Duodenal mucosa (tissue), 2 donors: ENCODE measurements at regions not wholly inside any gene's neighbourhood (a gene's known extent, or its start where the extent isn't known, plus 50 kb on each side); places are given as distances from the start of the nearest gene placed in this dataset.

Source experiments
- H3K27ac ChIP-seq: one replicate; pipeline ENCODE4 v1.7.0; 2013; ENCODE audit warnings: low read depth, low read length
- H3K27me3 ChIP-seq, 2 donors: one replicate each; pipeline ENCODE4 v1.7.0; 2013; ENCODE audit warnings: low read length in 2 of 2, control low read depth in 1 of 2; ENCODE audit not compliant: insufficient read depth in 2 of 2, control insufficient read depth in 1 of 2
- H3K36me3 ChIP-seq, 2 donors: one replicate each; pipeline ENCODE4 v1.7.0; 2013; ENCODE audit warnings: low read length in 2 of 2, control low read depth in 1 of 2; ENCODE audit not compliant: insufficient read depth in 2 of 2, control insufficient read depth in 1 of 2
- H3K4me1 ChIP-seq, 2 donors: one replicate each; pipeline ENCODE4 v1.7.0; 2013; ENCODE audit warnings: low read length in 2 of 2, control low read depth in 1 of 2; ENCODE audit not compliant: insufficient read depth in 2 of 2, control insufficient read depth in 1 of 2
- H3K4me3 ChIP-seq, 2 donors: one replicate each; pipeline ENCODE4 v1.7.0; 2013; ENCODE audit warnings: low read length in 2 of 2, low read depth in 1 of 2
- H3K9ac ChIP-seq, 2 donors: one replicate each; pipeline ENCODE4 v1.7.0; 2013; ENCODE audit warnings: low read length in 2 of 2, low read depth in 1 of 2
- H3K9me3 ChIP-seq, 2 donors: one replicate each; pipeline ENCODE4 v1.7.0; 2013; ENCODE audit warnings: low read length in 2 of 2, control low read depth in 1 of 2; ENCODE audit not compliant: control insufficient read depth in 1 of 2

DNA sequence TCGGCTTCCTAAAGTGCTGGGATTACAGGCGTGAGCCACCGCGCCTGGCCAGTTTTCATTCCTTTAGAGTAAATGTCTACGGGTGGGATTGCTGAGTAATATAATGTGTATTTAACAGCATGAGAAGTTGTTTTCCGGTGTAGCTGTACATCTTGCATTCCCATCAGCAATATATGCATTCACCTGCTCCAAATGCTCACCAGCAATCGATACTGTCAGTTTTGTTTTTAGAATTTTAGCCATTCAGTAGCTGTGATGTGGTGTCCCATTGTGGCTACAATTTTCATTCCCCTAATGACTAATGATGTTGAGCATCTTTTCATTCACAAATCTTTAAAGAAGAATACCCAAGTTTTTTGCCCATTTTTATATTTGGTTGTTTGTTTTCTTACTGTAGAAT, 134.8 kb upstream of the RGMA start:
- Histone ChIP-seq H3K27me3 (no peaks in the 10 kb centered on the region), H3K36me3 (no peaks in the 10 kb centered on the region), H3K9me3 (no peaks in the 10 kb centered on the region), H3K9ac (no peak overlapping the region), H3K4me1 (no peaks in the 10 kb centered on the region), H3K27ac (no peak overlapping the region), H3K4me3 (no peak overlapping the region)

DNA sequence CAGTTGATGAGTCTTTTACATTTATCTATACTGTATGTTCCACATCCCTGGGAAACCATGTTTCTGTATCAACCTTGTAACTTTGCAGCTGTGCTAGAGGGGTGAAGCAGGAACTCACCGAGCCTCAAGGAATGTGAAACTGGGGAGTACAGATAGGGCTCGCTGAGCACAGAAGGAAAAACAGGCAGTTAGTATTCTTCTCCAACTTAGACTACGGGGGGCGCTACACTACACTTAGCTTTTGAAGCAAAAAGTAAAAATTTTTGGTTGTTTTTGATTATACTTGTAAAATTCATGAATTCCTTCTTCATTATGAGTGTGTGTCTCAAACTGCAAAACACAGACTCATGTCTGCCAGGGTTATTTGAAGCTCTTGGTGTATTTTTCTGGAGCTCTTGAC, 132.7 kb upstream of the RGMA start:
- Histone ChIP-seq H3K9me3 (no peaks in the 10 kb centered on the region), H3K4me1 (no peaks in the 10 kb centered on the region), H3K27ac (no peak overlapping the region), H3K36me3 (no peaks in the 10 kb centered on the region), H3K4me3 (no peak overlapping the region), H3K9ac (no peak overlapping the region), H3K27me3 (no peaks in the 10 kb centered on the region)

DNA sequence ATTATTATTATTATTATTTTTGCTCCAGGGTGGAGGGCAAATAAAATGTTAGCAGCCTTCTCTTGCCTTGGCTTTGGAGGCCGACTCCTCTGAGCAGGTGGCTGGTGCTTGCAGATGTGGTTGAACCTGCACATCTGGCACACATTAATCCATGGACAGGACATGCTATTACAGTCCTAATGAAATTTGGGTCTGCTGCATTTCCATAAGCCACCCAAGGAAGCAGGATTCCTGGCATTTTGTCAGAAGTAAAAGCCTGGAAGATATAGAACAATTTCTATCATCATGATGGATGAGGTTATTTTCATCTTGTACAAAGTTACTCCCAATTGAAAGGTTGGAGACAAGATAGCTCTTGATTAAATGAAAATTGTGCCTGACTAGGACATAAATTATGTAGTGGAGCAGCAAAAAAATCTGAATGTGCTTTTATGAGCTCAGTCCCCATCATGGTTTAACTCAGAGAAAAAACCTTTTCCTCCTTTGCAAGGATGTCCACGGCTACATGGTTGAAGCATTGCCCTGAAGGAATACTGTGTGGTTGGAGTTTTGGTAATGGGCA, 130.9 kb upstream of the RGMA start:
- no peaks in the 10 kb centered on the region for H3K27me3 ChIP-seq
- no peak overlapping the region for H3K9ac ChIP-seq
- H3K9me3 ChIP-seq: no peaks in the 10 kb centered on the region
- no peaks in the 10 kb centered on the region for H3K36me3 ChIP-seq
- H3K4me3 ChIP-seq: no peak overlapping the region
- H3K4me1 ChIP-seq: no peaks in the 10 kb centered on the region
- no peak overlapping the region for H3K27ac ChIP-seq

DNA sequence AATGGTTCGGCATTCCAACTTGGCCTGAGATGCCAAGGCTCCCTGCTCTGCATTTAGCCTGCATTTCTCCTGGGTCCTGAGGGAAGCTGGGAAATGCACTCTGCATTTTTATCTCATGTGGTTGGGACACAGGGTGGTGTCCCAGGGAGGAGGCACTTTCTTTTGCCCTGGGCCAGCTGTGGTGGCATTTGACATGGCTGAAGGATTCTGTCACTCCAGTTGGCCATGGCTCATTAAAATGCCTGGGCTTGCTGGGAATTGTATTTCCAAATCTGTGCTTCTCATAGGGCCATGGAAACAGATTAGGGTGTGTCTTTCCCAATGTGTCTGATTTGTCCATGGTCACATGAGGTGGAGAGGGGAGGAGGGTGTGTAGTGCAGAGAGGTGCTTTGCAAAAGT, 128.3 kb upstream of the RGMA start:
- Histone ChIP-seq H3K36me3 (no peaks in the 10 kb centered on the region), H3K4me3 (no peak overlapping the region), H3K4me1 (no peaks in the 10 kb centered on the region), H3K27me3 (no peaks in the 10 kb centered on the region), H3K9ac (no peak overlapping the region), H3K9me3 (no peaks in the 10 kb centered on the region), H3K27ac (no peak overlapping the region)

DNA sequence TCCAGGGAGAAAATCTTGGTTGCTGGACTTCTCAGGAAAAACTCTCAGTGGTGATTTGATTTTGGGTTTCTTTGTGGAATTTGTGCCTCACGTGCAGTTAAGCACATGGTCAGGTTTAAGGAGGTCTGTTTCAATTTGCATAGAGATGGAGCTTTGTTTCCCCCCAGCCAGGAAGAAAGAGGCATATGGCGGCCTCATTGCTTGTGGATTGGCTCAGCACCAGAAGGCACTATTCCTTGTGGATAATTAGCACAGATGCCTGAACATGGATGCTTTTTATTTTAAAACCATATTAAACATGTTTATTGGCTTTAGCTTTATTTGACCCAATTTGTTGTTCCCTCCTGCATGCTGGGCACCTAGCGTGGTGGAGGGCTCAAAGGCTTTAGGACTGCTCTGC, 125.1 kb upstream of the RGMA start:
- no peak overlapping the region for H3K4me3 ChIP-seq
- H3K9ac ChIP-seq: no peak overlapping the region
- H3K27ac ChIP-seq: no peak overlapping the region
- H3K4me1 ChIP-seq: no peaks in the 10 kb centered on the region
- H3K27me3 ChIP-seq: no peaks in the 10 kb centered on the region
- H3K9me3 ChIP-seq: no peaks in the 10 kb centered on the region
- no peaks in the 10 kb centered on the region for H3K36me3 ChIP-seq

DNA sequence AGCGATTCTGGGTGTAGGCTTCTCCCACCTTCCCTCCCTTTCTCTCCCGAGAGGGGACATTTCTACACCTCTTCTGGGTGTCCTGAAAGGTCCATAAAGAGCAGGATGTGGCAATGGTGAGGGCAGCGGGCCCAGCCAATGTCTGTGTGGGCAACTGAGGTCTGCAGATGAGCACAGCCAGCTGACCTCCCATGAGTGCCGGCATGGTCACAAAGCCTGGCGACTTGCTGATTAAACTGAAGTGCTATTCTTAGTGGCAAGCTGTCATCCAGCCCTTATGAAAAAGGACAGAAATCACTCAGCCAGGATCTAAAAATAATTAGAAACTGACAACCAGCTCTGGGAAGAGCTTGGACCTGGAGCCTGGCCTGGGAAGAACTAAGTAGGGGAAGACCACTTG, 124.3 kb upstream of the RGMA start:
- Histone ChIP-seq H3K27ac (no peak overlapping the region), H3K4me3 (no peak overlapping the region), H3K36me3 (no peaks in the 10 kb centered on the region), H3K4me1 (no peaks in the 10 kb centered on the region), H3K9me3 (no peaks in the 10 kb centered on the region), H3K27me3 (no peaks in the 10 kb centered on the region), H3K9ac (no peak overlapping the region)

DNA sequence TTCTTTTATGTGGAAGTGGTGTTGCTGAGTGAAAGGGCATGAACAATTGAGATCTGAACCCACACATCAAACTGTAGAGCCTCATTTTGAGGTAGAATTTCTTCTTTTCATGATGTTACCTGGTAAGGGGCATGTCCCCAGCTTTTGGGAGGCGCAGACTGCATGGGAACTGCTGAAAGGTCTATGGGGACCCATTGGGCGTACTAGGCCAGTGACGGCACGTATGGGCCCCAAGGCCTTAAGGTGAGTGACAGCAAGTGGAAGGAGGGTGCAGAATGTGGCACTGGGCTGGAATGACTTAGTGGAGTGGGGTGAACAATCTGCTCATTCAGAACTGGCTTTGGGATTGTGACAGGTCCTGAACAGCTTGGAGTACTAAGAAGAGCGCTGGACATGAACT, 123.6 kb upstream of the RGMA start:
- Histone ChIP-seq H3K27ac (no peak overlapping the region), H3K9ac (no peak overlapping the region), H3K4me1 (no peaks in the 10 kb centered on the region), H3K36me3 (no peaks in the 10 kb centered on the region), H3K4me3 (no peak overlapping the region), H3K9me3 (no peaks in the 10 kb centered on the region), H3K27me3 (no peaks in the 10 kb centered on the region)

DNA sequence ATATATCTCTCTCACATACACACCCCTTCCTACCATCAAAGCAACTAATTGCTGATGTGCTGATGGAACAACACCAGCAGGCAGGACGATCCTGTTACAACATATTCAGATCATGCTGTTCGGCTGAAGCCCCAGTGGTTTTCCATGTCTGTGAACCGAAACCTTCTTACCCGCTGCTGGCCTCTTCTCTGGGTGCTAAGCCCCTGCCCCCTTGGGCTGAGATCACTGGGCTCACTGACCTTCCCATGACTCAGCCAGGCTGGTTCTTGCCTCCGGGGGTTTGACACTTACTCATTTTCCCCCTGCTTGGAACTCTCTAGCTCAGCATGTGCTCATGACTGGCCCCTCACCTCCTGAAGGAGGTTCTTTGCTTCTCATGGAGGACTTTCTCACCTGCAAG, 122.0 kb upstream of the RGMA start:
- no peak overlapping the region for H3K27ac ChIP-seq
- no peak overlapping the region for H3K9ac ChIP-seq
- no peaks in the 10 kb centered on the region for H3K4me1 ChIP-seq
- no peaks in the 10 kb centered on the region for H3K36me3 ChIP-seq
- H3K4me3 ChIP-seq: no peak overlapping the region
- no peaks in the 10 kb centered on the region for H3K27me3 ChIP-seq
- no peaks in the 10 kb centered on the region for H3K9me3 ChIP-seq

DNA sequence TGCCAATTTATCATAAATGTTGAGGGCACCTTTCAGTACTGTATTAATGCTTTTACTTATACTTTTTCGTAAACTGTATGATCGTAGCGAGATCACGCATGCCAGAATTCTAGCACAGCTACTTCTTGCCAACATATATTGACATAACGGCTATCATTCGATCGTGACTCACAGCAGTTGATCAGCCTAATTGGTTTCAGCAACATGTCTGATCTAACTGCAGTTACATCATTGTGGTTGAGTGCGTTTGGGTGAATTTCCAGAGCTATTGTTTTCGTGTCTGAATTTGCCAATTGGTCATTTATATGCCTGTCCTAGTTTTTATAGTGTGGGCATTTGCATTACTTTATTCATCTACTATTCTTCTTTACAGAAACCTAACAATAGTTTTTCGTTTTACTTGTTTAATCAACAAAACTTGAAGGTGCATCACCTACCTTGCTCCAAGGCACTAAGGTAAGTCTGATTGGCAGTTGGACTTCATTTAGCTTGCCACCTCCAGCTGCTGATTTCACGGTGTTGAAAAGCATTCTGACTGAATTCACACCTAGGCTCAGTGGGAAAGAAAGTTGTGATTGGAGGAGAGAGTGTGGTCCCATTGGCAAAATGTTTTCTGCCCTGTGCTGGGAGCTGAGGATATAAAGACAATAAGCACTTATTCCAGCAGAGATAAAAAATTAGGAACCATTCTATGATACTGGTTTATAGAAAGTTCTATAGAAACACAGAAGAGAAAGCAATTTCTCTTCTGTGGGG, 120.9 kb upstream of the RGMA start:
- no peaks in the 10 kb centered on the region for H3K27me3 ChIP-seq
- H3K4me3 ChIP-seq: no peak overlapping the region
- H3K27ac ChIP-seq: no peak overlapping the region
- H3K4me1 ChIP-seq: no peaks in the 10 kb centered on the region
- no peaks in the 10 kb centered on the region for H3K9me3 ChIP-seq
- no peak overlapping the region for H3K9ac ChIP-seq
- H3K36me3 ChIP-seq: no peaks in the 10 kb centered on the region

DNA sequence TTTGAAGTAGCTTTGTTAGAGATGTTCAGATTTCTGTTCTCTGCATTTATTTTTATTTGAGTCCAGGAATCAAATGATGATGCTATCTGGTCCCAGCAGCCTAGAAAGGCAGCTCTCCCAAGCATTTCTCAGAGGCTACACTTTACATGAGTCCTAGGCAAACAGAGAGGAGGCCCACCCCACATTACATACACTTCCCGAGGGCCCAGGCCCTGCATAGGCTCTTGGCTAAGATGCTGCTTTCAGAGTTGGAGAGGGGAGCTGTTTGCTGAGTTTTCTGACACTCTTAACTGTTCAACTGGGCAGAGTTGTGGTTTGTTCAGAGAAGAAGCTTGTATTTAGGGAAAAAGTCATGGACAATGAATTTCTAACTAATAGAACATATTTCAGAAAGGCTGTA, 117.9 kb upstream of the RGMA start:
- Histone ChIP-seq H3K27ac (no peak overlapping the region), H3K36me3 (no peaks in the 10 kb centered on the region), H3K9ac (no peak overlapping the region), H3K4me3 (no peak overlapping the region), H3K27me3 (peaks cover 0 to 2% of the 10 kb centered on the region in 2 donors), H3K4me1 (no peaks in the 10 kb centered on the region), H3K9me3 (no peaks in the 10 kb centered on the region)
